KMS-11 (cell line): ENCODE measurements at regions not wholly inside any gene's neighbourhood (a gene's known extent, or its start where the extent isn't known, plus 50 kb on each side); places are given as distances from the start of the nearest gene placed in this dataset.

Experiments used
- H2AFZ ChIP-seq: fragments of 200-600 bp; sonication (generic); 2 replicates; pipeline ENCODE4 v1.6.1; 2016; ENCODE audit warnings: antibody characterized with exemption, mixed run types, low read depth
- H3K27ac ChIP-seq: fragments of 200-600 bp; sonication (generic); 2 replicates; pipeline ENCODE4 v1.6.1; 2016; ENCODE audit warnings: mild to moderate bottlenecking, mixed run types
- H3K27me3 ChIP-seq: fragments of 200-600 bp; sonication (generic); 2 replicates; pipeline ENCODE4 v1.6.1; 2017; ENCODE audit warnings: mild to moderate bottlenecking, low read depth, mixed run types, moderate library complexity; ENCODE audit not compliant: insufficient read depth
- H3K36me3 ChIP-seq: fragments of 200-600 bp; sonication (generic); 2 replicates; pipeline ENCODE4 v1.6.1; 2017; ENCODE audit warnings: mild to moderate bottlenecking, mixed run types; ENCODE audit not compliant: insufficient read depth
- H3K4me1 ChIP-seq: fragments of 200-600 bp; sonication (generic); 2 replicates; pipeline ENCODE4 v1.6.1; 2016; ENCODE audit warnings: mild to moderate bottlenecking, low read depth, mixed run types; ENCODE audit not compliant: poor library complexity, severe bottlenecking
- H3K4me2 ChIP-seq: fragments of 200-600 bp; sonication (generic); 2 replicates; pipeline ENCODE4 v1.7.0; 2016; ENCODE audit warnings: mild to moderate bottlenecking, mixed run types
- H3K4me3 ChIP-seq: fragments of 200-600 bp; sonication (generic); IDR thresholded peaks from 2 replicates; pipeline ENCODE4 v1.6.1; 2017; ENCODE audit warnings: low read depth, low read length, mixed read lengths; ENCODE audit not compliant: insufficient read depth
- H3K79me2 ChIP-seq: fragments of 200-600 bp; sonication (generic); 2 replicates; pipeline ENCODE4 v1.6.1; 2016; ENCODE audit warnings: low read depth, mixed run types; ENCODE audit not compliant: insufficient read depth
- H3K9ac ChIP-seq: fragments of 200-600 bp; sonication (generic); 2 replicates; pipeline ENCODE4 v1.6.1; 2016; ENCODE audit warnings: mild to moderate bottlenecking, mixed run types
- H4K20me1 ChIP-seq: fragments of 200-600 bp; sonication (generic); 2 replicates; pipeline ENCODE4 v1.6.1; 2016; ENCODE audit warnings: mild to moderate bottlenecking, mixed run types; ENCODE audit not compliant: insufficient read depth
- TF ChIP-seq, protein P1 (sequence below): fragments of 200-600 bp; sonication (generic); conservative IDR thresholded peaks from 2 replicates; pipeline ENCODE4 v1.6.1; 2017; ENCODE audit warnings: low read depth, mild to moderate bottlenecking, antibody characterized with exemption, low read length, moderate library complexity, mixed read lengths

DNA sequence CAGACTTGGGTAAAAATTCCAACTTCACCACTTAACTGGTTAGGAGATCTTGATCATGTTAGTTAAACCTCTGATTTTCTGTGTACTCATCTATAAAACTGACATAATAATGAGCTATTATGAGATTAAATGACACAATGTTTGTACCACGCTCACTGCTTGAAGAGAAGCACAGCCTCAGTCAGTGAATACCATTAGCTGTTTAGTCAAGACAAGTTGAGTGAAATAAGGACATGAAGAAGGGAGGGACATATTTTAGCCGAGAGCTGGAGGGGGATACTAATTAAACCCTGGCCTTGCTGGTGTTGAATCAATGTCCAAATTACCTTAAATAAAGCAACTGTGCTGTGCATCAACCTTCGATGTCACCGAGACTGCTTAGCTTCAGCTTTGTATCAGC, 105.1 kb upstream of the TOX3 start:
- no peaks in the 10 kb centered on the region for H3K36me3 ChIP-seq
- H3K27me3 ChIP-seq = no peaks in the 10 kb centered on the region
- TF ChIP-seq, protein P1, sequence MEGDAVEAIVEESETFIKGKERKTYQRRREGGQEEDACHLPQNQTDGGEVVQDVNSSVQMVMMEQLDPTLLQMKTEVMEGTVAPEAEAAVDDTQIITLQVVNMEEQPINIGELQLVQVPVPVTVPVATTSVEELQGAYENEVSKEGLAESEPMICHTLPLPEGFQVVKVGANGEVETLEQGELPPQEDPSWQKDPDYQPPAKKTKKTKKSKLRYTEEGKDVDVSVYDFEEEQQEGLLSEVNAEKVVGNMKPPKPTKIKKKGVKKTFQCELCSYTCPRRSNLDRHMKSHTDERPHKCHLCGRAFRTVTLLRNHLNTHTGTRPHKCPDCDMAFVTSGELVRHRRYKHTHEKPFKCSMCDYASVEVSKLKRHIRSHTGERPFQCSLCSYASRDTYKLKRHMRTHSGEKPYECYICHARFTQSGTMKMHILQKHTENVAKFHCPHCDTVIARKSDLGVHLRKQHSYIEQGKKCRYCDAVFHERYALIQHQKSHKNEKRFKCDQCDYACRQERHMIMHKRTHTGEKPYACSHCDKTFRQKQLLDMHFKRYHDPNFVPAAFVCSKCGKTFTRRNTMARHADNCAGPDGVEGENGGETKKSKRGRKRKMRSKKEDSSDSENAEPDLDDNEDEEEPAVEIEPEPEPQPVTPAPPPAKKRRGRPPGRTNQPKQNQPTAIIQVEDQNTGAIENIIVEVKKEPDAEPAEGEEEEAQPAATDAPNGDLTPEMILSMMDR = no peak
- no peak overlapping the region for H3K27ac ChIP-seq
- H4K20me1 ChIP-seq = no peaks in the 10 kb centered on the region
- H3K4me1 ChIP-seq = no peaks in the 10 kb centered on the region
- no peak overlapping the region for H3K4me3 ChIP-seq
- H3K9ac ChIP-seq = no peak overlapping the region
- H2AFZ ChIP-seq = no peak overlapping the region
- no peak overlapping the region for H3K4me2 ChIP-seq
- no peaks in the 10 kb centered on the region for H3K79me2 ChIP-seq

DNA sequence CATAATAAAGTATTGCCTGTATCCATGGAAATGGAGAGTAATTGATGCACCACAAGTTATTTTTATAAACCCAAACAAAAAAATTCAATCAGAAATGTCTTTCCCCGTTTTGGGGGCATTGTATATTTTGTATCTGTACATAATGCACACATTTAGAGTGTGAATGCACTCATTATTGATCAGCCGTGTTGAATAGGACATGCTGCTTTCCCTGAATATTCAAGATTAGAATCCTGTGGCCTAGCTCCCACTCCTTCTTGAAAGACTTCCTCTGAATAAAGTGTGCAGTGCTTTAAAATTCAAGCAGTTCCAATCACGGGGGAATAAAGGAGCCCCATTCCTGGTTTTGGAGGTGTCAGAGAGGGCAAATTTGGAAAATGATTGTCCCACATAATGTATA, 103.8 kb upstream of the TOX3 start:
- no peak overlapping the region for H2AFZ ChIP-seq
- no peaks in the 10 kb centered on the region for H4K20me1 ChIP-seq
- TF ChIP-seq, protein P1 = no peak
- H3K27ac ChIP-seq = no peak overlapping the region
- no peak overlapping the region for H3K9ac ChIP-seq
- H3K27me3 ChIP-seq = no peaks in the 10 kb centered on the region
- H3K79me2 ChIP-seq = no peaks in the 10 kb centered on the region
- H3K4me3 ChIP-seq = no peak overlapping the region
- no peaks in the 10 kb centered on the region for H3K4me1 ChIP-seq
- no peaks in the 10 kb centered on the region for H3K36me3 ChIP-seq
- H3K4me2 ChIP-seq = no peak overlapping the region

DNA sequence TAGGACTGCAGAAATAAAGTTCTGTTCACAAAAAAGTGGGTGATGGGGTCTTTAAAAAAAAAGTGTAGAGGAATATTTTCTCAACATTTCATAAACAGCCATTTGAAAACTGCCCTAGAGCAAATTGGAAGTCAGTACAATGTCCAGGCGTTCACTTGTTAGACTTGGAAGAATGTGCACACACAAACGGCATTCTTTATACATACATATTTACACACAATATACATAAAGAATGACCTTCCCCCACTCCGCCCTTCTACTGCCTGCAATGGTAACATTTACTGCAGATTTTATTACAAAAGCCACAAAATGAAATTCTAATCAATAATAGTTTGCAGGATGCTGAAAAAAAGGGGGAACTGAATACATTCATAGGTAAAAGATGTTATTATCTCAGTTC, 103.4 kb upstream of the TOX3 start:
- Histone ChIP-seq H3K4me3 (no peak overlapping the region), H3K4me1 (no peaks in the 10 kb centered on the region), H2AFZ (no peak overlapping the region), H4K20me1 (no peaks in the 10 kb centered on the region), H3K79me2 (no peaks in the 10 kb centered on the region), H3K27ac (no peak overlapping the region), H3K9ac (no peak overlapping the region), H3K4me2 (no peak overlapping the region), H3K27me3 (no peaks in the 10 kb centered on the region), H3K36me3 (no peaks in the 10 kb centered on the region)
- TF ChIP-seq, protein P1 = no peak

DNA sequence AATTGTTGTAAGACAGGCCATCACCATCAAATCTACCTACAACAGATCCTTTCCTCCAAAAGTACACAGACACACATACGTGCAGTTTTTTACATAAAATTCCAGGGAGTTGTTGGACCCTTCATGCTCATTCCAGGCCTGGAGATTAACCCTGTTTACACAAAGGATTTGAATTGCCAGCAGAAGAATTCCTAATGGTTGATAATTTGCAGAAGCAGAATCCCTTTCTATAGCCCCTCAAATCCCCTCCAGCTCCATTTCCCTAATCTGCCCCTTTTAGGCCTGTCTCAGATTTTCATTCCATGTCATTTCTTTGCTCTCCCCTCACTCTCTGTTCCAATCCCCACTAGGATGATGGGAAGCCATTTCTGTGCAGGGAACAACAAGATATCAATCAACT, 102.9 kb upstream of the TOX3 start:
- no peak overlapping the region for H3K9ac ChIP-seq
- no peak overlapping the region for H2AFZ ChIP-seq
- H4K20me1 ChIP-seq = no peaks in the 10 kb centered on the region
- H3K4me3 ChIP-seq = no peak overlapping the region
- no peaks in the 10 kb centered on the region for H3K4me1 ChIP-seq
- no peaks in the 10 kb centered on the region for H3K36me3 ChIP-seq
- TF ChIP-seq, protein P1 = no peak
- H3K27ac ChIP-seq = no peak overlapping the region
- H3K27me3 ChIP-seq = no peaks in the 10 kb centered on the region
- H3K4me2 ChIP-seq = no peak overlapping the region
- no peaks in the 10 kb centered on the region for H3K79me2 ChIP-seq

DNA sequence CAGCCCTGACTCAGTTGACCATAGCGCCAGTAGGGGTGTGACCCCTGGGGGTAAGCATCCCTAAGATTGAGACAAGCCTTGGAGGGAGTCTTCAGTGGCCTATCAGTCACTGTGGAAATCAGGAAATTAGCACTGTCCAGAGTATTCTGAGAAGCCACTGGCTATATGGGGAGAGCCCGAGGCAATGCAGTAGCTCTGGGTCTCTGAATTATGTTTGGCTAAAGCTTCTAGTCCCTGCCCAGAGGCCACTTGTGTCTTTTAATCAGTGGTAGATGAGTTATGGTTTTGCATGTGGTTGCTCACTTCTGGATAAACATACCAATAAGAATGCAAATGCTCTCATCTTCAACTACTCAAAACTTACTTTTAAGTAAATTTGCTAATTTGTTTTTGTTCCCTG, 100.6 kb upstream of the TOX3 start:
- no peak overlapping the region for H3K4me3 ChIP-seq
- H4K20me1 ChIP-seq = no peaks in the 10 kb centered on the region
- H3K9ac ChIP-seq = no peak overlapping the region
- no peak overlapping the region for H2AFZ ChIP-seq
- no peaks in the 10 kb centered on the region for H3K36me3 ChIP-seq
- H3K79me2 ChIP-seq = no peaks in the 10 kb centered on the region
- H3K27ac ChIP-seq = no peak overlapping the region
- TF ChIP-seq, protein P1 = no peak
- H3K4me2 ChIP-seq = no peak overlapping the region
- H3K4me1 ChIP-seq = no peaks in the 10 kb centered on the region
- no peaks in the 10 kb centered on the region for H3K27me3 ChIP-seq
